HG02623 (cell line): ENCODE measurements at regions not wholly inside any gene's neighbourhood (a gene's known extent, or its start where the extent isn't known, plus 50 kb on each side); places are given as distances from the start of the nearest gene placed in this dataset.
"Not testable (repeated sequence)": the region's sequence is repeated elsewhere in the genome, so short reads cannot be mapped to it uniquely, and the experiment has no call there.

ENCODE experiments used
- ATAC-seq: cut with Tn5 transposase; IDR thresholded peaks from one replicate; pipeline ENCODE4 v1.9.1; 2021; ENCODE audit warnings: moderate library complexity; ENCODE audit not compliant: unreplicated experiment

DNA sequence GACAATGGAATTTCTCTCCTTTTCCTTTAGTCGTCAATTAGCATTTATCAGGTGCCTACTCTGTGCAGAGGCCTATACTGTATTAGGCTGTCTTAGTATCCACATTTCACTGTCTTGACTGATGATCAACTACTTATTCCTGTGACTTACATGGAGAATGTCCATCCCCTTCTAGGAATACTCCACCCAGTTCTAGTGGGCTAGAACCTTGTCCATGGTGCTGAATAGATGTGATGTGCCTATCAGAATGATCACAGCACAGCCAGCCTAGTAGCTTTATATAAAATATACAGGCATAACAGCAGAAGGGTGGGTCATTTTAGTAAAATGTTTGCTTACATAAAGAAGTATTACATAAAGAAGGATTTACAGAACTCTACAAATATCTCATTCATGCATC is 621.4 kb downstream of the PDCD6IP start:
- no peak for ATAC-seq

DNA sequence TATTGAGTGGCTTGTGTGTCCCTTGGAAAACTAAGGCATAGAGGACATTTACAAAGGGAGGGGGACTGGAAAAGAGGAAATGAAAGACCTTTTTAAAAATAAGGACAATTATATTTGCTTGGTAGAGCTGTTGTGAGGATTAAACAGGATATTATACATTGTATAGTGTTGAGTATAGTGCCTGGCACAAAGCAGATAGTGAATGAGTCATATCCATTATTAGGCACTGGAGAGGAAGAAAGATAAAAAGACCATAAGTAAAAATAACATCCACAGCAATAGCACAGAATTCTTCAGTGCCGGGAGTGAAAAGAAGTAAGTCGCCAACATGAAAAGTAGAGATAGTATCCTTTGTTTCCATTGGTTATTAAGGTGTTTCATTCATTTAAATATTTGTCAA is 623.3 kb downstream of the PDCD6IP start:
- ATAC-seq, result no peak

DNA sequence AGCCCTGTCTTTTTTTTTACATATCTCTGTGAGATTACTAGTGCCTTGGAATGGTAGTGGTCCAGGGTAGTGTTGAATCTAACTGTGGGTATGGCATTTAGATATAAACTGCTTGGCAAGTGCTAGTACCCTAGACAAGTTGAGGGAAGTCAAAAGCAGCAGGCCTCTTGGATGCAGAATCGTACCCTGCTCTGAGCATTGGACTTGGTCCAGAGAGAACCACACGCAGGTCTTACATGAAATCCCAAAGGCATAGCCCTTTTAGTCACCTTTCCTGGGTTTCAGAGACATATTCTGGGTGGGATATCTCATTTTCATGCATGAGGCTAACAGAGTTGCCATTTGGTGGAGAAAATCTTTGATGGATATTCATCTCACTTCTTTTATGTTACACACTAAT is 641.4 kb downstream of the PDCD6IP start:
- ATAC-seq, result no peak

DNA sequence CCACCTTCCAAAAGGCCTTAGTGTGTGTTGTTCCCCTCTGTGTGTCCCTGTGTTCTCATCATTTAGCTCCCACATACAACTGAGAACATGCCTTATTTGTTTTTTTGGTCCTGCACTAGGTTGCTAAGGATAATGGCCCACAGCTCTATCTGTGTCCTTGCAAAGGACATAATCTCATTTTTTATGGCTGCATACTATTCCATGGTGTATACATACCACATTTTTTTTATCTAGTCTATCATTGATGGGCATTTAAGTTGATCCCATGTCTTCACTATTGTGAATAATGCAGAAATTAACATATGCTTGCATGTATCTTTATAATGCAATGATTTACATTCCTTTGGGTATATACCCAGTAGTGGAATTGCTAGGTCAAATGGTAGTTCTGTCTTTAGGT is 645.7 kb downstream of the PDCD6IP start:
- ATAC-seq, result no peak

DNA sequence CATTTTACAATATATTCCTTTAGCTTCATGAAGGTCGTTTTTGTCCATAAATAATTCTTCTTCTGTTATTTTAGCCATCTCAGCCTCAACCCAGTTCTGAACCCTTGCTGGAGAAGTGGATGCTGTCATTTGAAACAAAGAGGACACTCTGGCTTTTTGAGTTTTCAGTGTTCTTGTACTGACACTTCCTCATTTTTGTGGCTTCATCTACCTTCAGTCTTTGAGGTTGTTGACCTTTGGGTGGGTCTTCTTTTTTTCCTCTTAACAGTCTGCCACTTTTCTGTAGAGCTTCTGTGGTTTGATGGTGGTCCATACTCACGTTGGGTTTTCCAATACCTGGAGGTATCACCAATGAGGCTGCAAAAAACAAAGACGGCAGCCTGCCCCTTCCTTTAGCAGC is 650.9 kb downstream of the PDCD6IP start:
- ATAC-seq, result no peak

DNA sequence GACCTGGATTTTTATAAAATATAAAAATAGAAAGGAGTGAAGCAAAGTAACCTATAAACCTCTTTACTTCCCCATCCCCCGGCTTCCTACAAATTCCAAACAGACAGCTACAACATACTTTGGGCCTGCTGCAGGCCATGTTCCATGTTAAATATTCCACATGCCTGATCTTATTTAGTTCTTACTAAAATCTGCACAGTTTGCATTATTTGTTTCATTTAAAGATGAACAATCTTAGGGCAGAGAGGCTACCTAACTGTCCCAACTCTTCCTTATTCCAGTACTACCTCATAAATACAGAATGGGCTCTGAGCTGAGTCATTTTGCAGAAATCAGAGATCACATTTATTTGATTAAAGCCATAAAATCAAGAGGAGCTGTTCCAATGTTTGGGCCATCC is 665.0 kb downstream of the PDCD6IP start:
- ATAC-seq, result no peak

DNA sequence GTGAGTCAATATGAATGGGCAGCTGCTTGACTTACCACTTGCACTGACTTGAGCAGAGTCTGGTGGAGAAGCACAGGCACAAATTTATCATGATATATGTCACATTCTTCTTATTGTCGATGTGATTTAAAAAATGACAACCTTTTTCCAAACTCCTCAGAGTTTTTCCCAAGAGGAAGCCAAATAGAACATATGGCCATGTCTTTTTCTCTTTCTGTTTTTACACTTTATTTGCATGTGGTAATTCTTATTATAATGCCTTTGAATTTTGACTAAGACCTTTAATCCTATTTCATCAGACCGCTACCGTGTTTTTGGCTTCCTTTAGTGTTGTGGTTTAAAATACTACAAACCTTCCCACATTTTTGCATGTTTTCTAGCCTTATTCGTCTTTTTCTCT is 666.2 kb downstream of the PDCD6IP start:
- ATAC-seq, result no peak

DNA sequence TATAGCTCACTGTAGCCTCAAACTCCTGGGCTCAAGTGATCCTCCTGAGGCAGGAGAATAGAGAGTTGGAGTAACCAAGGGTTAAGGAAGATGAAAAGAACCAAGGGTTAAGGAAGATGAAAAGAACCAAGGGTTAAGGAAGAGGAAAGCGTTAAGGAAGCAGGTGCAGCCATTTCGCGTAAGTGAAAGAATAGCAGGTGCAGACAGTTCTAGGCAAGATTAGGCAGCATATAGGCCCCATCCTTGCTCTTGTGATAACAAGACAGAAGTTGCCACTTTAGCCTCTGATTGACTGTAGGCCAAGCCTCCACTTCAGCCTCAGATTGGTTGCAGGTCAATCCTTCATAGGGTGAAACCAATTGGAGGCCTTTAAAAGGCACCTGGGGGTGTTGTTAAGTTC is 677.4 kb downstream of the PDCD6IP start:
- no peak for ATAC-seq

DNA sequence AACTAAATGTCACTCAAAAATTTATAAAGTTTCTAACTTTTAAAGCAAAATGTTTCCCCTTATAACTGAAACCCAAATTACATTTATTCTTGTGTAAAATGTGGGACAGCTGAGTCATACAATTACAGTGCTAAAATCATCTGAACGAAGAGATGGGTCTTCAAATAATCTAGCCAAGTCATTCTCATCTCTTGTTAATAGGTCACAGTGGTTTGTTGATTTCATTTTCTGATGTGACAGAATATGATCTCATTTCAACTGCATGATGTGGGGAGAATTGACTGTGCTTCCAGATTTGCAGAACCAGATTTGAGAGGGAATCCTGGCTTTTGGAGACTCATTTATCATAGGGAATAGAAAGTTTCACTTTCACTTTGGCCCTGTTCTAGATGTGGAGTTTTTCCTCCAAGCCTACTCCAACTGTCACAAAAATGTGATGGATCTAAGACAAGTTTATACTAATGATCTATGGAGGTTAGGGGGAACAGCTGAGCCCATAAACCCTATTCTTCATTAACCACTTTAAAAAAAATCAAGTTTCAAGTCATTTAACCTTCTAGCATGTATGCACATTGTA is 685.0 kb downstream of the PDCD6IP start:
- ATAC-seq, result no peak

DNA sequence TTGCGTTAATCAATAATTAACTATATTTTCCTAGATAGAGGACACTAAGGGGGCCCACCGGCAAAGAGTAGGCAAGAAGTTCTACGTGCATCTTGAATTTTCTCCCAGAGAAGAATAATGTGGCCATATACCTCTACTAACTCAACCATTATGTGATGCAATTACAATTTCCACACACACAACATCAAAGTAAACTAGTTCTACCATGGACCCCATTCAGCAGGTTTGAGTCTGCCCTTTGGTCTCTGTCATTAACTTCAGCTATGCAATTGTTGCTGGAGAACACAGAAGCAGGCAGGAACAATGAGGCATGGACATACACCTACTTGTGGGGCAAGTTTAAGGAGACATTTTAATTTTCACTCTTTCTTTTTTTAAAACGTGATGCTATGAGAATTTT is 705.9 kb downstream of the PDCD6IP start:
- no peak for ATAC-seq

DNA sequence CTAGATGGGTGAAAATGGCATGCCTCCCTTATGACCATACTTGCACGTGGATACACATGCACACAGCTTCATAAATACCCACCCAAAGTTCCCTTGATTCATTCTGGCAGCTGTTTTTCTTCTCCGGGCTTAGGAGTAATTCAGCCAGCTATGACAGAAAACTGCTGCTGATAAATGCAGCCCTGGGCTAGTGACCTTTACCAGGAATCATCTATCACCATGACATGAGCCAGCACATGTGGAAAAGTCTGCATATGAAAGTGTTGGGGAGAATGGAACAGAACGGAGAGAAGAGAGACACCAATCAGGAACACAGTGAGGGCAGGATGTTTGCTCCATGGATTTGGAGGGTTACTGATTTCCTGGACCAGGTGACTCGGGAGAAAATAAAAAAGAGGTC is 706.3 kb downstream of the PDCD6IP start:
- ATAC-seq, result no peak

DNA sequence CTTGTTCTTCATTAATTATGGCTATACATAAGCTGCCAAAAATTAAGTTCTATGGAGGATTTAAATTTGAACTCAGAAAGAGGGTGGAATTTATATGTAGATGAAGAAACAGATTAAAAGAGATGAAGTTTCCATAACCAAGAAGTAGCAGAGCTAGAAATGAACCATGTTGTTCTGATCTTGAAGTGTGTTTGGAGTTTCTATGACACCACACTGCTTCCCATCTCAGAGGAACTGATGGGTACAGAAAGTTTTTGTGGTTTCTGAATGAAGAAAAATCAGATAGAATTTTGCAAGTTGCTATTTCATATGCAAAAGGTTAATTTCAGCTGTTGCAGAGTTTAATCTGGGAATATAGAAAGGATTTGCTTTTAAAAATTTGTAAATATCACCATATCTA is 710.3 kb downstream of the PDCD6IP start:
- no peak for ATAC-seq

DNA sequence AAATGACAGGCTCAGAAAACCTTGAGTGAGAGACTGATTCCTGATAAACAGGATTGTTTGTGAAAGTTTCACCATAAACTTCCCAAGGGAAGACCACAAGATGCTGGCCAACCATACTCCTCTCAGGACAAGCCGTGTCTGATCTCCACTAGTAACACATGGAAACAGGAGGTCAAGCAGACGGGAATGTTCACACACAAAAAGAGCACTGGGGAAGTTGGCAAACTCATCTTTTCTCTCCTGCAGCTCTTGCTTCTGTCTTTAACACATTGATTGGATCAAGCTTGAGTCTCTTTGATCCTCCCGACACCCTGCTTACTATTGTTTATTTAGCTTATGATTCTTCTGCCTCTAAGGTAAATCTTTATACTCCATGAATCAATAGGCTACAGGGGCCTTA is 713.5 kb downstream of the PDCD6IP start:
- no peak for ATAC-seq

DNA sequence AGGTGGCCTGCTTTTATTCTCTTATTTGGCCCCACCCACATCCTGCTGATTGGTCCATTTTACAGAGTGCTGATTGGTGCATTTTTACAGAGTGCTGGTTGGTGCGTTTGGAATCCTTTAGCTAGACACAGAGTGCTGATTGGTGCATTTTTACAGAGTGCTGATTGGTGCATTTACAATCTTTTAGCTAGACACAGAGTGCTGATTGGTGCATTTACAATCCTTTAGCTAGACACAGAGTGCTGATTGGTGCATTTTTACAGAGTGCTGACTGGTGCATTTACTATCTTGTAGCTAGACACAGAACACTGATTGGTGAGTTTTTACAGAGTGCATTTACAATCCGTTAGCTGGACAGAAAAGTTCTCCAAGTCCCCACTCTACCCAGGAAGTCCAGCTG is 720.6 kb downstream of the PDCD6IP start:
- ATAC-seq, result not testable (repeated sequence)

DNA sequence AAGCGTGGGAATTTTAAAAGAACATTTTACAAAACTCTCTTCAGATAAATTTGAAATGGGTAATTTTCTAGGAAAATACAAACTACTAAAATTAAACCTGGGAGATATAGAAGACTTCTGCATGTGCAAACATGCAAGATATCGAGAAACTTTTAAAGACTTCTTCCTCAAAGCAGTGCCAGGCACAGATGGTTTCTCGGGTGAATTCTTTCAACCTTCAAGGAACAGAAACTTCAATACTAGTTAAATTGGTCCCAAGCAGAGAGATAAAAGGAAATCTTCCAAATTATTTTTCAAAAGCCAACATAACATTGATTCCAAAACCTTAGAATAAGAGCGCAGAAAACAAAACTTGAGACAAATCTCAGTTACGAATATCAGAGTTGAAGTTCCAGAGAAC is 732.7 kb downstream of the PDCD6IP start:
- ATAC-seq, result no peak

DNA sequence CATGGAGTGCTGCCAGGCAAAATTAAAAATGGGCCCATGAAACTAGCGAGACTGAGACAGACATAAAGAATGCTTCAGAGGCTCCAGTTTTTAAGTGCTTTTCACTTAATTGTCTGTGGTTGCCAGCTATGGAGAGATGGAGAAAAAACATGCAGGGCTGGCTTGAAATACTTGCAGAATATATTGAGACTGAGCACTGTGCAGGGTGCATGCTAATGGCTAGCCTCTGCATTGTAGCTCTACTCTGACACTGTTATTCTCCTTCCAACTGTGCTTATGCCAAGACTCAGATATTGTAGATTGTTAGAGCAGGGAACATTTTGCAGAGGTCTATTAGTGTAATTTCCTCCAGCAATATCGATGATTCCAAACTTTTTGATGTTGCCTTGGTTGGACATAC is 735.0 kb downstream of the PDCD6IP start:
- no peak for ATAC-seq

DNA sequence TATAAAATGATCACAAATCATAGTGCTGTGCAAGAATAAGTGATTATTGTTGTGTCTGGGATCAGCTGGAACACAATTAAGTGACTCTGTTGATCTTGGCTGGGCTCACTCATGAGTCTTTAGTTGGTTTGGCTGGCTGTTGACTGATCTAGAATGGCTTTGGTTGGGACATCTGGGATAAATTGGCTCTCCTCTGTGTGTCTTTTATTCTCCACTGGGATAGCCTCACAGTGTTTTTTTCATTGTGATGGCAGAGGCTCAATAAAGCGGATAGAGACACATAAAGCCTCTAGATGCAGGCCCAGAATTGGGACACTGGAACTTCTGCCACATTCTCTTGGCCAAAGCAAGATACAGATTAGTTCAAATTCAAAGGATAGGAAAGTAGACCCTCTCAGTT is 735.6 kb downstream of the PDCD6IP start:
- no peak for ATAC-seq

DNA sequence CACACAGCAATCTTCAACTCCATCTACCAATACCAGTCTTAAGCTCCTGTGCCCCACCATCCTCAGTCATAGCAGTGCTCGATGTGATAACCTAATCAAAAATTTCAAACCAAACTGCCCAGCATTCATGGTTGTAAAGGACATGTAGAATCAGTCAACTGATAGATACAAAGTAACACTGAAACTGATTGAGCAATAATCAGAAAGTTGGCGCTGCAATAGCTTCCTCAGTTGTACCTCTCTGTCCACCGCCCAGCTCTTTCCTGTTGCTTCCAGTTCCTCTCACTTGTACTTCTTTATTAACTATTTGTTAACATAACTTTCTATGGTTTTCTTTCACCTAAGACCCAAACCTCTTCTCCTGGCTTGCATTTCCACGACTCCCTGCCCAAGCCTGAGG is 745.7 kb downstream of the PDCD6IP start:
- no peak for ATAC-seq

DNA sequence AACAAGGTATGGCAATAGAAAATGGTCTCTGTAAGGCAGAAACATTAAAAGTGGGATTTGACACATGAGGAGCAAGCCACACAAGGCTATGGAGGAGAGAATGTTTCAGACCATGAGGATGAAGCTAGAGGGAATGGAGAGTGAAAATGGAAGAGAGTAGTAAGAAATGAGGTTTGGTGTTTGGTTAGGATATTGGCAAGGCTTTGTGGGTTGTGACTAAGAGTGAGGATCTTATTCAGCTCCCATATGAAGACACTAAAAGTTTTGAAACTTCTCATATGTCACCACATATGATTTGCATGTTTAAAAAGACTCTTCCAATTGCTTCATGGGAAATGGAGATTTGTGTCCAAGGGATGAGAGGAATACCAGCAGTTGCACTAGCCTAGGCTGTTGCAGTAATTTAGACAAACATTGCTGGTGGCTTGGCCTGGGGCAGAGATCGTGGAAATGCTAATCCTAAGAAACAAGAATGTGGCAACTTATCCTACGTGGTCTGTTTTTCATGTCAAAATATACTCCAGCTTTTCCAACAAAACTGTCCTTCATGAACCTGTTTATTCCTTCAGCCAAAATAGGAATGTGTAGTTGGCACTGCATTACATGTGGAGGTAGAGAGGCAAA is 749.0 kb downstream of the PDCD6IP start:
- no peak for ATAC-seq

DNA sequence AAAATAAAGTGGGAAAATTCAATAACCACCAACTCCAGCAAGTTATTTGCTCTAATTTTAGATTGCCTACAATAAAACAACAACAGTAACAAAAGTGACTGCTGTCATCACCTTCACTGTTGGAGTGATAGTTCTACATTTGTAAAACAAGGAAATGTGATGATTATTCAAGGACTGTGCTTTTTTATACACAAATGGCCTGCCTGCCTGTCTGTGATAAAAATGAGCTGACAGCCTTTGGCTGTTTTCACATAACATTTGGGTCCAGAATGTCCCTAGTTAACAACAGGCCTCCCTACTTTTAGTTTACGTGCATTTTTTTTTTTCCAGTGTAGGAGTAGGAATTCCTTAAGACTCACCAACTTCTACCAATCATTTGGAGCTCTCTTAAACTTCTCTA is 768.8 kb downstream of the PDCD6IP start:
- no peak for ATAC-seq

DNA sequence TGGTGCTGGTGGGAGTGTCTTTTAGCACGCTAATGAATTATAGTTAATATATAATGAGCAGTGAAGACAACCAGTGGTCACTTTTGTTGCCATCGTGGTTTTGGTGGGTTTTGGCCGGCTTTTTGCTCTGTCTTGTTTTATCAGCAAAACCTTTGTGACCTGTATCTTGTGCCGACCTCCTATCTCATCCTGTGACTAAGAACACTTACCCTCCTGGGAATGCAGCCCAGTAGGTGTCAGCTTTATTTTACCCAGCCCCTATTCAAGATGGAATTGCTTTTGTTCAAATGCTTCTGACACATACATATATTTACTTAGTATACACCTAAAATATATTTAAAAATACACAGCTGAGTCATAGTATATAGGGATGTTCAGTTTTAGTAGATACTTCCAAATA is 770.3 kb downstream of the PDCD6IP start:
- ATAC-seq, result no peak

DNA sequence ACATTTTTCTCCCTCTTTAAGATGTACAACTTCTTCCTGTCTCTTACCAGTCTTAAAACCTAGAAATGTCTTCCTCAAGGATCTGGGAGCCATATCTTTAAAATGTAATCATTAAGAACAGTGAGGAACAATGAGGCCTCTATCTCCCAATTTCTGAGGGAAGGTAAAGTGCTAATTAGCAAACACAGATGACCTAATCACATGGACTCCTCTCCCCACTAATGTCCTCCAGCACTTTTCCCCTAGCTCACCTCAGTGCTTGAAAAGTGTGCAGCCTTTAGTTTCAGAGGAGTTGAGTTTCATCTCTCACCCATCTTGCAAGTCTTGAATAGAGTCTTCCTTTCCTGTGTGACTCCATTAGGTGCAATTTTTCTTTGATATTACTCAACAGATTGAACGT is 771.0 kb downstream of the PDCD6IP start:
- no peak for ATAC-seq
